AG10803 (cell line): ENCODE measurements at regions not wholly inside any gene's neighbourhood (a gene's known extent, or its start where the extent isn't known, plus 50 kb on each side); places are given as distances from the start of the nearest gene placed in this dataset.

ENCODE experiments used
- DNase-seq: peaks from one replicate; pipeline ENCODE4 v3.0.0; 2010; ENCODE audit warnings: low read depth
- H3K4me3 ChIP-seq: 2 replicates; pipeline ENCODE4 v1.5.1; 2011; ENCODE audit warnings: mild to moderate bottlenecking, low read length, control low read depth
- TF ChIP-seq, protein P1 (sequence below): conservative IDR thresholded peaks from 2 replicates; pipeline ENCODE4 v1.5.1; 2011; ENCODE audit warnings: mild to moderate bottlenecking, low read length, control low read depth, inconsistent platforms

DNA sequence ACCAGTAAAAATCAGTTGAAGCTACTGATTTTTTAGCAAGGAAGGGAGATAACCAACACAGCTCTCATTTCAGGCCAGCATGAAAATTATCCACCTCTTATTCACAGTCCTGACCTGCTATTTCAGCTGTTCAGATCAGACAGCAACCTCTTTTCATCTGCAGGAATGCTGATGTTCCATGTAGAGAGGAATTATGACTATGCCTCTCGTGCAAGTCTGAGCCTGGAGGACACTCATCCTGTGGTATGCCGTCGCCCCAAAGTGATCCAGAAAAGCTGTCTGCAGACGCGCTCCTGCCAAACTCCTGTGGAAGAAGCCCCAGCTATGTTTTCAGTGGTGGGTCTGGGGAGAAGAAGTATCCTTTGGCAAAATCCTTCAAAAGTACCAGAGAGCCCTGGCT, 563.5 kb upstream of the SLITRK1 start:
- no peak overlapping the region for H3K4me3 ChIP-seq
- TF ChIP-seq, protein P1, sequence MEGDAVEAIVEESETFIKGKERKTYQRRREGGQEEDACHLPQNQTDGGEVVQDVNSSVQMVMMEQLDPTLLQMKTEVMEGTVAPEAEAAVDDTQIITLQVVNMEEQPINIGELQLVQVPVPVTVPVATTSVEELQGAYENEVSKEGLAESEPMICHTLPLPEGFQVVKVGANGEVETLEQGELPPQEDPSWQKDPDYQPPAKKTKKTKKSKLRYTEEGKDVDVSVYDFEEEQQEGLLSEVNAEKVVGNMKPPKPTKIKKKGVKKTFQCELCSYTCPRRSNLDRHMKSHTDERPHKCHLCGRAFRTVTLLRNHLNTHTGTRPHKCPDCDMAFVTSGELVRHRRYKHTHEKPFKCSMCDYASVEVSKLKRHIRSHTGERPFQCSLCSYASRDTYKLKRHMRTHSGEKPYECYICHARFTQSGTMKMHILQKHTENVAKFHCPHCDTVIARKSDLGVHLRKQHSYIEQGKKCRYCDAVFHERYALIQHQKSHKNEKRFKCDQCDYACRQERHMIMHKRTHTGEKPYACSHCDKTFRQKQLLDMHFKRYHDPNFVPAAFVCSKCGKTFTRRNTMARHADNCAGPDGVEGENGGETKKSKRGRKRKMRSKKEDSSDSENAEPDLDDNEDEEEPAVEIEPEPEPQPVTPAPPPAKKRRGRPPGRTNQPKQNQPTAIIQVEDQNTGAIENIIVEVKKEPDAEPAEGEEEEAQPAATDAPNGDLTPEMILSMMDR: no peak
- peak; percentile 72 for DNase-seq

DNA sequence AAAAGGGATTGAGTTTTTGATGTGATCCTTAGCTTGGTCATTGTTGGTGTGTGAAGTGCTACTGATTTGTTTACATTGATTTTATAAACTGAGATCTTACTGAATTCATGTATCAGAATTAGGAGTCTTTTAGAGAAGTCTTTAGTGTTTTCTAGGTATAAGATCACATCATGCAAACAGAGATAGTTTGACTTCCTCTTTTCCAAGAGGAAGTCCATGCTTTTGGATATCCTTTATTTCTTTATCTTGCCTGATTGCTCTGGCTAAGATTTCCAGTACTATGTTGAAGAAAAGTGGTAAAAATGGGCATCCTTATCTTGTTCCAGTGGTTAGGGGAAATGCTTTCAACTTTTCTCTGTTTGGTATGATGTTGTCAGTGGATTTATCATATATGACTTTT, 561.2 kb upstream of the SLITRK1 start:
- TF ChIP-seq, protein P1: no peak
- no peak for DNase-seq
- no peak overlapping the region for H3K4me3 ChIP-seq

GRCh38 chr13:84439108-84439507, 556.8 kb upstream of the SLITRK1 start:
- DNase-seq: peak; percentile 58
- TF ChIP-seq, protein P1: no peak
- no peak overlapping the region for H3K4me3 ChIP-seq

GRCh38 chr13:84433024-84433423, 550.8 kb upstream of the SLITRK1 start:
- DNase-seq: peak; percentile 74
- no peak overlapping the region for H3K4me3 ChIP-seq
- TF ChIP-seq, protein P1: 0 out of 2 replicates have a peak, but pooled peaks have one; percentile 15

- DNase-seq: peak; percentile 31
- TF ChIP-seq, protein P1: no peak
- H3K4me3 ChIP-seq: no peak overlapping the region
These were observed 549.4 kb upstream of the SLITRK1 start for GRCh38 chr13:84431646-84432045.

GRCh38 chr13:84430446-84430845, 548.2 kb upstream of the SLITRK1 start:
- no peak overlapping the region for H3K4me3 ChIP-seq
- DNase-seq: no peak
- TF ChIP-seq, protein P1: no peak

GRCh38 chr13:84430015-84430414, 547.7 kb upstream of the SLITRK1 start:
- DNase-seq: peak; percentile 72
- TF ChIP-seq, protein P1: no peak

More at GRCh38 chr13:84430015-84430414, 547.7 kb upstream of the SLITRK1 start:
- no peak overlapping the region for H3K4me3 ChIP-seq
